Activated CD4-positive, alpha-beta T cell treated with anti-CD3 and anti-CD28 coated beads for 4 hours (primary cell): ENCODE measurements at regions not wholly inside any gene's neighbourhood (a gene's known extent, or its start where the extent isn't known, plus 50 kb on each side); places are given as distances from the start of the nearest gene placed in this dataset.

ENCODE experiments used
- DNase-seq, 2 donors: peaks; one replicate each; pipeline ENCODE4 v3.0.0-alpha.2; 2020

- DNase-seq = no peak
Observed at GRCh38 chr4:13851085-13851940, 223.8 kb upstream of the BOD1L1 start.

GRCh38 chr4:13852411-13852810, 224.9 kb upstream of the BOD1L1 start:
- DNase-seq = no peak

- DNase-seq = no peak
Observed at GRCh38 chr4:13856387-13856786, 228.9 kb upstream of the BOD1L1 start.

- no peak for DNase-seq
Observed at GRCh38 chr4:13857397-13857796, 229.9 kb upstream of the BOD1L1 start.

GRCh38 chr4:13857800-13858199, 230.3 kb upstream of the BOD1L1 start:
- no peak for DNase-seq

GRCh38 chr4:13859423-13859822, 231.9 kb upstream of the BOD1L1 start:
- DNase-seq = no peak

GRCh38 chr4:13860126-13860525, 232.6 kb upstream of the BOD1L1 start:
- DNase-seq = no peak

GRCh38 chr4:13865871-13866669, 238.5 kb upstream of the BOD1L1 start:
- no peak for DNase-seq

- DNase-seq = no peak
Observed at GRCh38 chr4:13866881-13867280, 239.4 kb upstream of the BOD1L1 start.

GRCh38 chr4:13872155-13872554, 244.6 kb upstream of the BOD1L1 start:
- DNase-seq = no peak

- no peak for DNase-seq
Observed at GRCh38 chr4:13872955-13873354, 245.4 kb upstream of the BOD1L1 start.

GRCh38 chr4:13875181-13875580, 247.7 kb upstream of the BOD1L1 start:
- DNase-seq = no peak

- no peak for DNase-seq
Observed at GRCh38 chr4:13876131-13876530, 248.6 kb upstream of the BOD1L1 start.

- DNase-seq = no peak
Observed at GRCh38 chr4:13876940-13877339, 249.4 kb upstream of the BOD1L1 start.

- no peak for DNase-seq
Observed at GRCh38 chr4:13877626-13878025, 250.1 kb upstream of the BOD1L1 start.

- no peak for DNase-seq
Observed at GRCh38 chr4:13881892-13882291, 254.4 kb upstream of the BOD1L1 start.

- no peak for DNase-seq
Observed at GRCh38 chr4:13887010-13887409, 259.5 kb upstream of the BOD1L1 start.

GRCh38 chr4:13888112-13888511, 260.6 kb upstream of the BOD1L1 start:
- no peak for DNase-seq

- DNase-seq = no peak
Observed at GRCh38 chr4:13891544-13891939, 264.0 kb upstream of the BOD1L1 start.

- DNase-seq = no peak
Observed at GRCh38 chr4:13892739-13893105, 265.2 kb upstream of the BOD1L1 start.

- no peak for DNase-seq
Observed at GRCh38 chr4:13893211-13893610, 265.7 kb upstream of the BOD1L1 start.

GRCh38 chr4:13893987-13894386, 266.5 kb upstream of the BOD1L1 start:
- no peak for DNase-seq

GRCh38 chr4:13900780-13901179, 273.3 kb upstream of the BOD1L1 start:
- DNase-seq = no peak

GRCh38 chr4:13902146-13902545, 274.6 kb upstream of the BOD1L1 start:
- DNase-seq = no peak
